ENCODE measurements at regions not wholly inside any gene's neighbourhood (a gene's known extent, or its start where the extent isn't known, plus 50 kb on each side); places are given as distances from the start of the nearest gene placed in this dataset.

- peak; percentile 21 for DNase-seq
Observed at GRCh38 chr4:120977435-120977997, 55.0 kb upstream of the PRDM5 start.

- DNase-seq = no peak
Observed at GRCh38 chr4:120973207-120973606, 50.7 kb upstream of the PRDM5 start.

Data from CD4-positive, alpha-beta T cell treated with Interleukin-12 subunit alpha and Interleukin-12 subunit beta, for 1 hour (primary cell).